ENCODE measurements at regions not wholly inside any gene's neighbourhood (a gene's known extent, or its start where the extent isn't known, plus 50 kb on each side); places are given as distances from the start of the nearest gene placed in this dataset.

DNA sequence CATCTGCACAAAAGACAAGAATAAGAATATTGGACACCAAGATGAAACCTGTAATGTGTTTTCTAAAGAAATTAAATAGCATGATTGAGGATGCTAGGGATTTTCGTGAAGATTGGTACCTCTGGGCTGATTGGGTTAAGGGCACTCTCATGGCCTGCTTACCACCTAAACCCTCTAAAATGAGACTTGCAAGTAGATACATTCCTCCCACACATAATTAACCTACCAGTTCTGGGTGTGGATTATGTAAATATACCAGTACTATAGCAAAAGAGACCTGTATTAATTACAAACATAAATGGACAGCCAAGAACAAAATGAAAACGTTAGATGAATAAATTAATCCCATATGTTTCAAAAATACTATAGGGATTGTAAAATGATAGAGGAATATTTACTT, 1069.6 kb upstream of the B3GALT2 start:
- Histone ChIP-seq H3K27me3 (replicated peaks; ENCODE audit: insufficient read depth) (no peaks in the 10 kb centered on the region), H3K27ac (no peak overlapping the region), H3K9me3 (no peaks in the 10 kb centered on the region), H3K4me3 (no peak overlapping the region), H3K4me1 (ENCODE audit: control insufficient read depth in 1 of 2, low read depth in 2 of 2) (no peaks in the 10 kb centered on the region), H3K36me3 (no peaks in the 10 kb centered on the region)
- DNase-seq (ENCODE audit: low spot score) (no peak), ATAC-seq (ENCODE audit: insufficient number of reproducible peaks, low FRiP score, low read depth) (no peak)
- TF ChIP-seq, protein P1, sequence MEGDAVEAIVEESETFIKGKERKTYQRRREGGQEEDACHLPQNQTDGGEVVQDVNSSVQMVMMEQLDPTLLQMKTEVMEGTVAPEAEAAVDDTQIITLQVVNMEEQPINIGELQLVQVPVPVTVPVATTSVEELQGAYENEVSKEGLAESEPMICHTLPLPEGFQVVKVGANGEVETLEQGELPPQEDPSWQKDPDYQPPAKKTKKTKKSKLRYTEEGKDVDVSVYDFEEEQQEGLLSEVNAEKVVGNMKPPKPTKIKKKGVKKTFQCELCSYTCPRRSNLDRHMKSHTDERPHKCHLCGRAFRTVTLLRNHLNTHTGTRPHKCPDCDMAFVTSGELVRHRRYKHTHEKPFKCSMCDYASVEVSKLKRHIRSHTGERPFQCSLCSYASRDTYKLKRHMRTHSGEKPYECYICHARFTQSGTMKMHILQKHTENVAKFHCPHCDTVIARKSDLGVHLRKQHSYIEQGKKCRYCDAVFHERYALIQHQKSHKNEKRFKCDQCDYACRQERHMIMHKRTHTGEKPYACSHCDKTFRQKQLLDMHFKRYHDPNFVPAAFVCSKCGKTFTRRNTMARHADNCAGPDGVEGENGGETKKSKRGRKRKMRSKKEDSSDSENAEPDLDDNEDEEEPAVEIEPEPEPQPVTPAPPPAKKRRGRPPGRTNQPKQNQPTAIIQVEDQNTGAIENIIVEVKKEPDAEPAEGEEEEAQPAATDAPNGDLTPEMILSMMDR (IDR thresholded peaks at IDR 0.05): no peak

DNA sequence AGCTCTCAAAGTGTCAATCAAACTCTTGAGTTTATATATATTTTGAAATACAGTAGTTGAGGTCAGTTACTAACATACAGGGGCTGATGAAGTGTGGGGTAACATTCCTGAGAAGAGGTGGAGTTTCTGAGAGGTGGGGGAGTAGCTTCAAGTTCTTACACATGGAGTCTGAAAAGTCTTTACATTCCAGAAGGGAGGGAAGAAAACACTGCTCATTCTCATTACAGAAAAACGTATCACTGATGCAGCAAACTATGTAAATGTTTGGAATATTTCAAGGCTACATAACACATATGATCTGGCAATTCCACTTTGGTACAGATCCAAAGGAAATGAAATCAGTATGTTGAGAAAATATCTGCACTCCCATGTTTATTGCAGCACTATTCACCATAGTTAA, 1065.8 kb upstream of the B3GALT2 start:
- ATAC-seq (ENCODE audit: insufficient number of reproducible peaks, low FRiP score, low read depth): no peak
- Histone ChIP-seq H3K36me3 (no peaks in the 10 kb centered on the region), H3K4me3 (no peak overlapping the region), H3K9me3 (no peaks in the 10 kb centered on the region), H3K4me1 (ENCODE audit: control insufficient read depth in 1 of 2, low read depth in 2 of 2) (no peaks in the 10 kb centered on the region), H3K27ac (no peak overlapping the region), H3K27me3 (replicated peaks; ENCODE audit: insufficient read depth) (no peaks in the 10 kb centered on the region)
- DNase-seq (ENCODE audit: low spot score): no peak
- TF ChIP-seq, protein P1 (IDR thresholded peaks at IDR 0.05): no peak

DNA sequence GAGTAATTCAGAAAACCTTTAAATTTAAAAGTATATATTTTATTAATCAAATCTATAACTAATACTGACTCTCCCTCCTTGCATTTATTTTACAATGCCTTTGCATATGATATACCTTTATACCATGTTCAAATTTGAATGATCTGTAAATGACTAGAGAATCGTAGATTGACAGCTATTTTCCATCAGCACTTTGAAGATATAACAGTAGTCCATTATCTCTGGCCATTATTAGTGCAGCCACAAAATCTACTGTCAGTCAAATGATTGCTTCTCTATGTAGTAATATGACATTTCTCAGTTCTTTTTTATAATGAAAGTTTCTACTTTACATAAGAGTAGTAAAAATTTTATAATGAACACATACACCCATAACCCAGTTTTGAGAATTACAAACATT, 1054.8 kb upstream of the B3GALT2 start:
- H3K36me3 ChIP-seq: no peaks in the 10 kb centered on the region
- H3K27me3 ChIP-seq (replicated peaks; ENCODE audit: insufficient read depth): no peaks in the 10 kb centered on the region
- H3K27ac ChIP-seq: no peak overlapping the region
- ATAC-seq (ENCODE audit: insufficient number of reproducible peaks, low FRiP score, low read depth): no peak
- no peak for DNase-seq (ENCODE audit: low spot score)
- H3K9me3 ChIP-seq: no peaks in the 10 kb centered on the region
- TF ChIP-seq, protein P1 (IDR thresholded peaks at IDR 0.05): no peak
- H3K4me3 ChIP-seq: no peak overlapping the region
- no peaks in the 10 kb centered on the region for H3K4me1 ChIP-seq (ENCODE audit: control insufficient read depth in 1 of 2, low read depth in 2 of 2)

DNA sequence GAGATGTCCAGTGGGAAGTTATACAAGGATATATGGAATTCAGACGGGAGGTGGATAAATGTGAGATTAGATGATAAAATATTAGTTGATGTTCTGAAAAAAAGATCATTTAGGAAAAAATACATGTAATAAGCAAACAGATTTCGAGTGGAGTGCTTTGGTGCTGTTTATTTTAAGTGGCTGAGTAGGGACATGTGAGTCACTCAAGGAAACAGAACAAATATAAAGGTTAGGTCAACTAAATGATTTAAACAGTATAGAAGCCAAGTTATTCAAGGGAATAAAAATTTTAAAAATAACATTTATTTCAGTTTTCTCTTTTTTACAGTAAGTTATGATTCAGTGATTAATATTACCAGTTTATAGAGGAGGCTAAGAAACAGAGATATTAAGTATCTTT, 1046.7 kb upstream of the B3GALT2 start:
- TF ChIP-seq, protein P1 (IDR thresholded peaks at IDR 0.05): no peak
- H3K9me3 ChIP-seq: no peaks in the 10 kb centered on the region
- no peak for ATAC-seq (ENCODE audit: insufficient number of reproducible peaks, low FRiP score, low read depth)

DNA sequence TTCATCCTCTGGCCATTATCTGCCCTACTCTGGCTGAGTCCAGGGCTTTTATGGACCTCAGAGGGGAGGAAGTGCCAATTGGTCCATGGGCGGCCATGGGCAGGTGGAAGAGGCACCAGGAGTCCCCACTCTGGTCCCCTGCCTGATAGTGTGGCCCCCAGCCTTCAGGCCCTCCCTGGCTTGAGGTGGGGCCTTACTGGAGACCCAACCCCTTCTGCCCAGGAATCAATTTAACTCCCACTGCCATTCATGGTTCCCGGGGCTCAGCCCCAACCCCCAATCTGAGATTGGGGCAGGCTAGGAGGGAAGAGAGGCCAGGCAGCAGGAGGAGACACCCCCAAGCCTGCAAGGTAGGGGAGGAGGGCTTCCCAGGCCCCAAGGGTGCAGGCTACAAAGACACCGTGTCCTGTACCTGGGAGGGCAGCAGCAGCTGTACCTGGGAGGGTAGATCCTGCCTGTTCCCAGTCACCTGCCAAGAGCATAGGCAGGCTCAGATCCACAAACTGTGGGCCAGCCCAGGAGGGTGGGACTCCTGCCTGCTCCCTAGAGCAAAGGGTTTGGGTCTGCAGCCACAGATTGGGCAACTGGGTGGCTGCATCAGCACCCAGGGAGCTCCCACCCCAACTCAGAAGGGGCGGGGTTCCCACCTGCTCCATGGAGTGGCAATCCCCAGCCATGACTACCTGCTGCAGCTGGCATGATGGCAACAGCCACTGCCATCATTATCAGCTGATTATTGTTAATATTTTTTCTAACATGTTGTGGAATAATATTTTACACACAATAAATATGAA, 1044.1 kb upstream of the B3GALT2 start:
- Histone ChIP-seq H3K27ac (no peak overlapping the region), H3K4me3 (no peak overlapping the region), H3K27me3 (replicated peaks; ENCODE audit: insufficient read depth) (no peaks in the 10 kb centered on the region), H3K4me1 (ENCODE audit: control insufficient read depth in 1 of 2, low read depth in 2 of 2) (no peaks in the 10 kb centered on the region), H3K36me3 (no peaks in the 10 kb centered on the region), H3K9me3 (no peaks in the 10 kb centered on the region)
- ATAC-seq (ENCODE audit: insufficient number of reproducible peaks, low FRiP score, low read depth) (no peak), DNase-seq (ENCODE audit: low spot score) (no peak)
- TF ChIP-seq, protein P1 (IDR thresholded peaks at IDR 0.05): no peak

More for the DNA sequence above, 1046.7 kb upstream of the B3GALT2 start:
- Histone ChIP-seq H3K36me3 (no peaks in the 10 kb centered on the region), H3K4me1 (ENCODE audit: control insufficient read depth in 1 of 2, low read depth in 2 of 2) (no peaks in the 10 kb centered on the region), H3K4me3 (no peak overlapping the region), H3K27ac (no peak overlapping the region), H3K27me3 (replicated peaks; ENCODE audit: insufficient read depth) (no peaks in the 10 kb centered on the region)
- DNase-seq (ENCODE audit: low spot score): no peak
